HEK293 (cell line): ENCODE measurements at regions not wholly inside any gene's neighbourhood (a gene's known extent, or its start where the extent isn't known, plus 50 kb on each side); places are given as distances from the start of the nearest gene placed in this dataset.

Source experiments
- CTCF ChIA-PET: fragments of 350-600 bp; formaldehyde crosslinking; extraction: SDS; loops from one replicate; lab custom pipeline; 2021; ENCODE audit warnings: antibody characterized with exemption; lab: Yijun Ruan, JAX
- POLR2A ChIA-PET: fragments of 300-600 bp; formaldehyde crosslinking; extraction: SDS; loops from one replicate; lab custom pipeline; 2020; ENCODE audit warnings: antibody characterized with exemption, inconsistent platforms; lab: Yijun Ruan, JAX
- H3K27ac ChIP-seq: fragments of 200-500 bp; sonication (Bioruptor generic); 2 replicates; pipeline ENCODE4 v1.5.1; 2014; ENCODE audit warnings: low read depth, low read length, control low read depth, inconsistent platforms; ENCODE audit errors: extremely low read depth
- H3K36me3 ChIP-seq, 2 experiments: fragments of 200-500 bp in 1 of 2; sonication (Bioruptor generic) in 1 of 2; 1 replicate in 1 of 2; 2 replicates in 1 of 2; pipeline ENCODE4 v1.5.1; 2014 to 2017; ENCODE audit warnings: inconsistent platforms in 2 of 2, low read length in 2 of 2; ENCODE audit not compliant: control insufficient read depth in 2 of 2, insufficient read depth in 1 of 2
- H3K4me1 ChIP-seq: fragments of 200-500 bp; sonication (Bioruptor generic); 2 replicates; pipeline ENCODE4 v1.5.1; 2014; ENCODE audit warnings: mild to moderate bottlenecking, low read length, inconsistent platforms; ENCODE audit not compliant: control insufficient read depth, insufficient read depth
- H3K4me3 ChIP-seq: 2 replicates; pipeline ENCODE4 v1.5.1; 2011; ENCODE audit warnings: low read depth, mild to moderate bottlenecking, control low read depth, low read length, moderate library complexity
- H3K9me3 ChIP-seq: fragments of 200-500 bp; sonication (Bioruptor generic); 2 replicates; pipeline ENCODE4 v1.5.1; 2014; ENCODE audit warnings: low read depth, low read length, inconsistent platforms; ENCODE audit not compliant: control insufficient read depth, insufficient read depth
- BCL11A ChIP-seq: fragments of 450-650 bp; formaldehyde crosslinking; IDR thresholded peaks from 2 replicates; pipeline ENCODE4 v1.5.1; 2016; ENCODE audit warnings: low read depth, missing biosample characterization, missing genetic modification characterization
- OVOL3 ChIP-seq: fragments of 450-650 bp; formaldehyde crosslinking; IDR thresholded peaks from 2 replicates; pipeline ENCODE4 v1.5.1; 2016; ENCODE audit warnings: missing biosample characterization, missing genetic modification characterization
- RBAK ChIP-seq: fragments of 450-650 bp; formaldehyde crosslinking; IDR thresholded peaks from 2 replicates; pipeline ENCODE4 v1.5.1; 2016; ENCODE audit warnings: missing biosample characterization, missing genetic modification characterization
- ZBTB48 ChIP-seq: fragments of 450-650 bp; formaldehyde crosslinking; IDR thresholded peaks from 2 replicates; pipeline ENCODE4 v1.5.1; 2016; ENCODE audit warnings: missing biosample characterization, missing genetic modification characterization
- ZBTB8A ChIP-seq: fragments of 450-650 bp; formaldehyde crosslinking; IDR thresholded peaks from 2 replicates; pipeline ENCODE4 v1.5.1; 2016; ENCODE audit warnings: missing biosample characterization, missing genetic modification characterization
- ZFP3 ChIP-seq: fragments of 450-650 bp; formaldehyde crosslinking; IDR thresholded peaks from 2 replicates; pipeline ENCODE4 v1.5.1; 2016; ENCODE audit warnings: low read depth, missing biosample characterization, missing genetic modification characterization
- ZNF169 ChIP-seq: fragments of 450-650 bp; formaldehyde crosslinking; IDR thresholded peaks from 2 replicates; pipeline ENCODE4 v1.5.1; 2016; ENCODE audit warnings: missing biosample characterization, missing genetic modification characterization
- ZNF202 ChIP-seq: fragments of 450-650 bp; formaldehyde crosslinking; IDR thresholded peaks from 2 replicates; pipeline ENCODE4 v1.5.1; 2016; ENCODE audit warnings: missing biosample characterization, missing genetic modification characterization, borderline replicate concordance
- ZNF221 ChIP-seq: fragments of 450-650 bp; formaldehyde crosslinking; IDR thresholded peaks from 2 replicates; pipeline ENCODE4 v1.5.1; 2017; ENCODE audit warnings: missing biosample characterization, missing genetic modification characterization, borderline replicate concordance
- ZNF302 ChIP-seq: fragments of 450-650 bp; formaldehyde crosslinking; IDR thresholded peaks from 2 replicates; pipeline ENCODE4 v1.5.1; 2016; ENCODE audit warnings: missing biosample characterization, missing genetic modification characterization, low read depth
- ZNF341 ChIP-seq: fragments of 450-650 bp; formaldehyde crosslinking; IDR thresholded peaks from 2 replicates; pipeline ENCODE4; 2016; ENCODE audit warnings: low read depth, missing biosample characterization, missing genetic modification characterization
- ZNF354C ChIP-seq: fragments of 450-650 bp; formaldehyde crosslinking; IDR thresholded peaks from 2 replicates; pipeline ENCODE4 v1.5.1; 2016; ENCODE audit warnings: missing biosample characterization, missing genetic modification characterization, low read depth, borderline replicate concordance
- ZNF433 ChIP-seq: fragments of 450-650 bp; formaldehyde crosslinking; IDR thresholded peaks from 2 replicates; pipeline ENCODE4 v1.5.1; 2016; ENCODE audit warnings: missing biosample characterization, missing genetic modification characterization, low read depth
- ZNF473 ChIP-seq: fragments of 450-650 bp; formaldehyde crosslinking; IDR thresholded peaks from 2 replicates; pipeline ENCODE4 v1.5.1; 2017; ENCODE audit warnings: missing biosample characterization, missing genetic modification characterization
- ZNF48 ChIP-seq: fragments of 450-650 bp; formaldehyde crosslinking; IDR thresholded peaks from 2 replicates; pipeline ENCODE4 v1.5.1; 2016; ENCODE audit warnings: missing biosample characterization, missing genetic modification characterization
- ZNF510 ChIP-seq: fragments of 450-650 bp; formaldehyde crosslinking; IDR thresholded peaks from 2 replicates; pipeline ENCODE4 v1.5.1; 2018; ENCODE audit warnings: mild to moderate bottlenecking, missing genetic modification characterization, missing biosample characterization; ENCODE audit not compliant: insufficient replicate concordance
- ZNF571 ChIP-seq: fragments of 450-650 bp; formaldehyde crosslinking; IDR thresholded peaks from 2 replicates; pipeline ENCODE4 v1.5.0; 2017; ENCODE audit warnings: missing biosample characterization, missing genetic modification characterization
- ZNF626 ChIP-seq: fragments of 450-650 bp; sonication (Bioruptor Pico); formaldehyde crosslinking; IDR thresholded peaks from 2 replicates; pipeline ENCODE4 v1.5.1; 2018; ENCODE audit warnings: missing biosample characterization, missing genetic modification characterization, inconsistent platforms
- TF ChIP-seq, protein P1 (sequence below): fragments of 450-650 bp; formaldehyde crosslinking; IDR thresholded peaks from 2 replicates; pipeline ENCODE4 v1.5.1; 2016; ENCODE audit warnings: missing biosample characterization, missing genetic modification characterization
- TF ChIP-seq, protein P2 (sequence below): fragments of 450-650 bp; formaldehyde crosslinking; IDR thresholded peaks from 2 replicates; pipeline ENCODE4 v1.5.1; 2017; ENCODE audit warnings: missing biosample characterization, missing genetic modification characterization
- TF ChIP-seq, protein P3 (sequence below): fragments of 450-650 bp; formaldehyde crosslinking; IDR thresholded peaks from 2 replicates; pipeline ENCODE4 v1.5.1; 2016; ENCODE audit warnings: missing biosample characterization, missing genetic modification characterization, borderline replicate concordance
- TF ChIP-seq, protein P4 (sequence below): fragments of 450-650 bp; formaldehyde crosslinking; IDR thresholded peaks from 2 replicates; pipeline ENCODE4 v1.5.1; 2017; ENCODE audit warnings: missing biosample characterization, missing genetic modification characterization
- TF ChIP-seq, protein P5 (sequence below): fragments of 450-650 bp; formaldehyde crosslinking; IDR thresholded peaks from 2 replicates; pipeline ENCODE4 v1.5.1; 2016; ENCODE audit warnings: missing biosample characterization, missing genetic modification characterization

DNA sequence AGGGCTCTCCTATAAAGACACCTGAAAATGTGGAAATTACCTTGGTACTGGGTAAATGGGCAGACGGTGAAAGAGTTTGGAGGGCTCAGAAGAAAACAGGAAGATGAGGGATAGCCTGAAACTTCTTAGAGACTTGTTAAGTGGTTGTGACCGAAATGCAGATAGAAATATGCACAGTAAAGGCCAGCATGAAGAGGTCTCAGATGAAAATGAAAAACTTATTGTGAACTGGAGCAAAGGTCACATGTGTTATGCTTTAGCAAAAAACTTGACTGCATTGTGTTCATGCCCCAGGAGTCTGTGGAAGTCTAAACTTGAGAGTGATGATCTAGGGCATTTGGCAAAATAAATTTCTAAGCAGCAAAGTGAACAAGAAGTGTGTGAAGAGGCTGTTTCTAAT, 137.1 kb downstream of the CBLN2 start (continued):
- TF ChIP-seq ZNF341 = no peak
- TF ChIP-seq, all 188 proteins: peak for 0

DNA sequence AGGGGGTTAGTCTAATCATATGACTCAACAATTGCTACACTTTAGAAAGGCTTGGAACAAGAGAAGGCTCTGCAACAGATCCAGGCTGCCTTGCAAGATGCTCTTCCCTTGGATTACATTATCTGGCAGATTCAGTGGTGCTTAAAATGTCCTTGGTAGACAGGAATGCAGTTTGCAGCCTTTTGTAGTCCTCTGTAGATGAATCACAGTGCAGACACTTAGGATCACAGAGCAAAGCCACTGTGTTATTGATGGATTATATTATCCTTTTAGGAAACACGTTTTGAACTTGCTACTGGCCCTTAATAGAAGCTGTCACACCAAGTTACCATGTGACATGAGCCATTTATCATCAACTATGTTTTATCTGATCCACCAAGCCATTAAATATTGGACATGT, 152.2 kb downstream of the CBLN2 start:
- Histone ChIP-seq H3K4me3 (no peak overlapping the region), H3K27ac (no peak overlapping the region), H3K9me3 (no peaks in the 10 kb centered on the region), H3K4me1 (no peaks in the 10 kb centered on the region), H3K36me3 (no peaks in the 10 kb centered on the region)
- CTCF ChIA-PET = no interaction called here
- TF ChIP-seq ZNF169 (tag by site-specific recombination) (no peak), ZNF202 (tag by site-specific recombination) (no peak), RBAK (tag by site-specific recombination) (no peak), ZFP3 (tag by site-specific recombination) (no peak), ZBTB8A (tag by site-specific recombination) (no peak), ZNF626 (tag by site-specific recombination) (no peak), ZBTB48 (tag by site-specific recombination) (no peak), ZNF48 (tag by site-specific recombination) (no peak), OVOL3 (no peak), ZNF510 (tag by site-specific recombination) (no peak), ZNF473 (no peak), ZNF571 (no peak)
- TF ChIP-seq, protein P1, sequence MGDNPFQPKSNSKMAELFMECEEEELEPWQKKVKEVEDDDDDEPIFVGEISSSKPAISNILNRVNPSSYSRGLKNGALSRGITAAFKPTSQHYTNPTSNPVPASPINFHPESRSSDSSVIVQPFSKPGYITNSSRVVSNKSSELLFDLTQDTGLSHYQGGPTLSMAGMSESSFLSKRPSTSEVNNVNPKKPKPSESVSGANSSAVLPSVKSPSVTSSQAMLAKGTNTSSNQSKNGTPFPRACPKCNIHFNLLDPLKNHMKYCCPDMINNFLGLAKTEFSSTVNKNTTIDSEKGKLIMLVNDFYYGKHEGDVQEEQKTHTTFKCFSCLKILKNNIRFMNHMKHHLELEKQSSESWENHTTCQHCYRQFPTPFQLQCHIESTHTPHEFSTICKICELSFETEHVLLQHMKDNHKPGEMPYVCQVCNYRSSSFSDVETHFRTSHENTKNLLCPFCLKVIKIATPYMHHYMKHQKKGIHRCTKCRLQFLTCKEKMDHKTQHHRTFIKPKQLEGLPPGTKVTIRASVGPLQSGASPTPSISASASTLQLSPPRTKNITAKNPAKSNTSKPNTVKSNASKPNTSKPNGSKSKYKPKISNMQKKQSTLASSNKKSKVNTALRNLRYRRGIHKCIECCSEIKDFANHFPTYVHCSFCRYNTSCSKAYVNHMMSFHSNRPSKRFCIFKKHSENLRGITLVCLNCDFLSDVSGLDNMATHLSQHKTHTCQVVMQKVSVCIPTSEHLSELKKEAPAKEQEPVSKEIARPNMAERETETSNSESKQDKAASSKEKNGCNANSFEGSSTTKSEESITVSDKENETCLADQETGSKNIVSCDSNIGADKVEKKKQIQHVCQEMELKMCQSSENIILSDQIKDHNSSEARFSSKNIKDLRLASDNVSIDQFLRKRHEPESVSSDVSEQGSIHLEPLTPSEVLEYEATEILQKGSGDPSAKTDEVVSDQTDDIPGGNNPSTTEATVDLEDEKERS (tag by site-specific recombination) = no peak
- TF ChIP-seq, protein P2, sequence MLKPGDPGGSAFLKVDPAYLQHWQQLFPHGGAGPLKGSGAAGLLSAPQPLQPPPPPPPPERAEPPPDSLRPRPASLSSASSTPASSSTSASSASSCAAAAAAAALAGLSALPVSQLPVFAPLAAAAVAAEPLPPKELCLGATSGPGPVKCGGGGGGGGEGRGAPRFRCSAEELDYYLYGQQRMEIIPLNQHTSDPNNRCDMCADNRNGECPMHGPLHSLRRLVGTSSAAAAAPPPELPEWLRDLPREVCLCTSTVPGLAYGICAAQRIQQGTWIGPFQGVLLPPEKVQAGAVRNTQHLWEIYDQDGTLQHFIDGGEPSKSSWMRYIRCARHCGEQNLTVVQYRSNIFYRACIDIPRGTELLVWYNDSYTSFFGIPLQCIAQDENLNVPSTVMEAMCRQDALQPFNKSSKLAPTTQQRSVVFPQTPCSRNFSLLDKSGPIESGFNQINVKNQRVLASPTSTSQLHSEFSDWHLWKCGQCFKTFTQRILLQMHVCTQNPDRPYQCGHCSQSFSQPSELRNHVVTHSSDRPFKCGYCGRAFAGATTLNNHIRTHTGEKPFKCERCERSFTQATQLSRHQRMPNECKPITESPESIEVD (tag by site-specific recombination) = no peak
- TF ChIP-seq, protein P3, sequence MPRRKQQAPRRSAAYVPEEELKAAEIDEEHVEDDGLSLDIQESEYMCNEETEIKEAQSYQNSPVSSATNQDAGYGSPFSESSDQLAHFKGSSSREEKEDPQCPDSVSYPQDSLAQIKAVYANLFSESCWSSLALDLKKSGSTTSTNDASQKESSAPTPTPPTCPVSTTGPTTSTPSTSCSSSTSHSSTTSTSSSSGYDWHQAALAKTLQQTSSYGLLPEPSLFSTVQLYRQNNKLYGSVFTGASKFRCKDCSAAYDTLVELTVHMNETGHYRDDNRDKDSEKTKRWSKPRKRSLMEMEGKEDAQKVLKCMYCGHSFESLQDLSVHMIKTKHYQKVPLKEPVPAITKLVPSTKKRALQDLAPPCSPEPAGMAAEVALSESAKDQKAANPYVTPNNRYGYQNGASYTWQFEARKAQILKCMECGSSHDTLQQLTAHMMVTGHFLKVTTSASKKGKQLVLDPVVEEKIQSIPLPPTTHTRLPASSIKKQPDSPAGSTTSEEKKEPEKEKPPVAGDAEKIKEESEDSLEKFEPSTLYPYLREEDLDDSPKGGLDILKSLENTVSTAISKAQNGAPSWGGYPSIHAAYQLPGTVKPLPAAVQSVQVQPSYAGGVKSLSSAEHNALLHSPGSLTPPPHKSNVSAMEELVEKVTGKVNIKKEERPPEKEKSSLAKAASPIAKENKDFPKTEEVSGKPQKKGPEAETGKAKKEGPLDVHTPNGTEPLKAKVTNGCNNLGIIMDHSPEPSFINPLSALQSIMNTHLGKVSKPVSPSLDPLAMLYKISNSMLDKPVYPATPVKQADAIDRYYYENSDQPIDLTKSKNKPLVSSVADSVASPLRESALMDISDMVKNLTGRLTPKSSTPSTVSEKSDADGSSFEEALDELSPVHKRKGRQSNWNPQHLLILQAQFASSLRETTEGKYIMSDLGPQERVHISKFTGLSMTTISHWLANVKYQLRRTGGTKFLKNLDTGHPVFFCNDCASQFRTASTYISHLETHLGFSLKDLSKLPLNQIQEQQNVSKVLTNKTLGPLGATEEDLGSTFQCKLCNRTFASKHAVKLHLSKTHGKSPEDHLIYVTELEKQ (tag by site-specific recombination) = no peak
- POLR2A ChIA-PET = no interaction called here

DNA sequence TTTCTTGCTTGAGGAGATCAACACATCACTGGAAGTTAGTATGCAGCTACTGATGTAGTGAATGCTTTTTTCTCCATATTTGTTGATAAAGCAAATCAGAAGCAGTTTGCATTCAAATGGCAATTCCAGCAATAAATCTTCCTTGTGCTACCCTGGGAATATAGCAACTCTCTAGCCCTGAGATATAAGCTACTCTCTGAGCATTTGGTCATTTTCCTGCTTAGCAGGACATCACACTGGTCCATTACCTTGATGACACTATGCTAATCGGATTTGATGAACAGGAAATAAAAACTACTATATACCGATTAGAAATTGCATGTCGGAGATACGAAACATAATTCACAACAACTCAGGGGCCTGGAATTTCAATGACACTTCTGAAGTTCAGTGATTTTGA, 152.7 kb downstream of the CBLN2 start:
- H3K4me1 ChIP-seq = no peaks in the 10 kb centered on the region
- no peaks in the 10 kb centered on the region for H3K36me3 ChIP-seq
- ChIA-PET POLR2A (no interaction called here), CTCF (no interaction called here)
- H3K9me3 ChIP-seq = no peaks in the 10 kb centered on the region
- no peak overlapping the region for H3K27ac ChIP-seq
- no peak overlapping the region for H3K4me3 ChIP-seq
- TF ChIP-seq, protein P4, sequence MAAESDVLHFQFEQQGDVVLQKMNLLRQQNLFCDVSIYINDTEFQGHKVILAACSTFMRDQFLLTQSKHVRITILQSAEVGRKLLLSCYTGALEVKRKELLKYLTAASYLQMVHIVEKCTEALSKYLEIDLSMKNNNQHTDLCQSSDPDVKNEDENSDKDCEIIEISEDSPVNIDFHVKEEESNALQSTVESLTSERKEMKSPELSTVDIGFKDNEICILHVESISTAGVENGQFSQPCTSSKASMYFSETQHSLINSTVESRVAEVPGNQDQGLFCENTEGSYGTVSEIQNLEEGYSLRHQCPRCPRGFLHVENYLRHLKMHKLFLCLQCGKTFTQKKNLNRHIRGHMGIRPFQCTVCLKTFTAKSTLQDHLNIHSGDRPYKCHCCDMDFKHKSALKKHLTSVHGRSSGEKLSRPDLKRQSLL (tag by site-specific recombination) = no peak
- TF ChIP-seq BCL11A (tag by site-specific recombination) (no peak), ZNF302 (no peak), ZNF354C (tag by site-specific recombination) (no peak), ZNF433 (tag by site-specific recombination) (no peak), ZNF221 (tag by site-specific recombination) (no peak)
- TF ChIP-seq, protein P5, sequence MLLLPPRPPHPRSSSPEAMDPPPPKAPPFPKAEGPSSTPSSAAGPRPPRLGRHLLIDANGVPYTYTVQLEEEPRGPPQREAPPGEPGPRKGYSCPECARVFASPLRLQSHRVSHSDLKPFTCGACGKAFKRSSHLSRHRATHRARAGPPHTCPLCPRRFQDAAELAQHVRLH (tag by site-specific recombination) = no peak
- TF ChIP-seq, all 188 proteins: peak for 0
